Transverse colon (tissue), 4 donors: ENCODE measurements at regions not wholly inside any gene's neighbourhood (a gene's known extent, or its start where the extent isn't known, plus 50 kb on each side); places are given as distances from the start of the nearest gene placed in this dataset.

Experiments
- DNase-seq: peaks from one replicate; pipeline ENCODE4 v3.0.0-alpha.2; 2019
- H3K27ac ChIP-seq, 4 donors: fragments of 200-600 bp; sonication (generic); 2 replicates each; pipeline ENCODE4 v1.5.1; 2016 to 2018; ENCODE audit warnings: inconsistent platforms in 4 of 4
- H3K27me3 ChIP-seq: fragments of 200-600 bp; sonication (generic); 2 replicates; pipeline ENCODE4 v1.5.1; 2017; ENCODE audit warnings: inconsistent platforms
- H3K36me3 ChIP-seq, 4 donors: fragments of 200-600 bp; sonication (generic); 2 replicates each; pipeline ENCODE4 v1.5.1; 2017 to 2019; ENCODE audit warnings: inconsistent platforms in 4 of 4
- H3K4me1 ChIP-seq, 4 donors: fragments of 200-600 bp; sonication (generic); 2 replicates each; pipeline ENCODE4 v1.5.1; 2017 to 2020; ENCODE audit warnings: inconsistent platforms in 4 of 4
- H3K4me3 ChIP-seq, 4 donors: fragments of 200-600 bp; sonication (generic); 1 replicate in 1 of 4; 2 replicates in 3 of 4; pipeline versions ENCODE4 v1.5.1 to v1.6.1; 2017 to 2019; ENCODE audit warnings: inconsistent platforms in 4 of 4
- H3K9me3 ChIP-seq, 2 donors: fragments of 200-600 bp; sonication (generic); 2 replicates each; pipeline ENCODE4 v1.5.1; 2017 to 2019; ENCODE audit warnings: inconsistent platforms in 2 of 2
- CTCF ChIP-seq, 5 experiments: fragments of 200-600 bp in 3 of 5; fragments of 450-650 bp in 2 of 5; sonication (generic) in 3 of 5; IDR thresholded peaks; 1 replicate in 2 of 5; 2 replicates in 3 of 5; pipeline ENCODE4 v1.5.1; 2016 to 2017; ENCODE audit warnings: antibody characterized with exemption in 5 of 5, inconsistent platforms in 3 of 5, mild to moderate bottlenecking in 2 of 5, moderate library complexity in 1 of 5
- EP300 ChIP-seq: sonication (generic); formaldehyde crosslinking; IDR thresholded peaks from one replicate; pipeline ENCODE4 v1.6.1; 2017; ENCODE audit warnings: antibody characterized with exemption, low read depth
- POLR2A ChIP-seq: fragments of 450-650 bp; IDR thresholded peaks from one replicate; pipeline ENCODE4 v1.6.1; 2016; ENCODE audit warnings: antibody characterized with exemption, mild to moderate bottlenecking, moderate library complexity
- POLR2AphosphoS5 ChIP-seq, 3 donors: sonication (generic); formaldehyde crosslinking; IDR thresholded peaks; one replicate each; pipeline ENCODE4 v1.6.1; 2016; ENCODE audit warnings: antibody characterized with exemption in 3 of 3
- WGBS, 2 donors: methylation state at CpG; one replicate each; pipeline ENCODE4 v1.1.5; 2018; ENCODE audit warnings: low coverage in 1 of 2; 5-methylcytosine and 5-hydroxymethylcytosine counted together
- in situ Hi-C, 4 donors: fragments of 200-750 bp; cut with MboI; loops; one replicate each; pipeline versions ENCODE4 v1.15.0 to v1.15.1; 2017; ENCODE audit warnings: low sequenced_read_pairs in 3 of 4, low pct_ligation_motif_present in 1 of 4, low pct_unique_long_range_greater_than_20kb in 1 of 4
- intact Hi-C: fragments of 100-400 bp; cut with DNase I; formaldehyde crosslinking; loops from one replicate; pipeline ENCODE4 v1.15.1; 2023; ENCODE audit warnings: low total_unique reads

- no peaks in the 10 kb centered on the region for H3K36me3 ChIP-seq
- TF ChIP-seq POLR2A (no peak), EP300 (no peak), POLR2AphosphoS5 (IDR thresholded peaks at IDR 0.05) (no peak), CTCF (IDR thresholded peaks at IDR 0.05) (no peak)
- peaks cover 0 to 5% (median 0%) of the 10 kb centered on the region in 4 donors for H3K4me1 ChIP-seq
- WGBS, 2 donors, result 50% methylated on average over 5 of the region's 5 CpGs
- intact Hi-C loops, result no loop called here
- no peaks in the 10 kb centered on the region for H3K27me3 ChIP-seq
- no peak for DNase-seq
- no peak overlapping the region for H3K4me3 ChIP-seq
- in situ Hi-C loops, result no loop called here
- H3K9me3 ChIP-seq, result no peaks in the 10 kb centered on the region
- no peak overlapping the region for H3K27ac ChIP-seq
These were observed 793.3 kb upstream of the SOX9 start for GRCh38 chr17:71327376-71328059.

GRCh38 chr17:71329310-71330098 lies 791.3 kb upstream of the SOX9 start:
- WGBS, 2 donors, result 49 to 55% methylated on average over 3 to 5 of the region's 5 CpGs
- peaks cover 0 to 5% (median 0%) of the 10 kb centered on the region in 4 donors for H3K4me1 ChIP-seq
- intact Hi-C loops (no loop called here), in situ Hi-C loops (no loop called here)
- no peaks in the 10 kb centered on the region for H3K36me3 ChIP-seq
- no peak for DNase-seq
- no peaks in the 10 kb centered on the region for H3K27me3 ChIP-seq
- no peak for TF ChIP-seq CTCF (IDR thresholded peaks at IDR 0.05)
- H3K4me3 ChIP-seq, result no peak overlapping the region
- no peaks in the 10 kb centered on the region for H3K9me3 ChIP-seq
- H3K27ac ChIP-seq, result no peak overlapping the region

GRCh38 chr17:71330099-71330375 lies 790.8 kb upstream of the SOX9 start:
- H3K9me3 ChIP-seq, result no peaks in the 10 kb centered on the region
- H3K4me3 ChIP-seq, result no peak overlapping the region
- intact Hi-C loops (no loop called here), in situ Hi-C loops (no loop called here)
- H3K4me1 ChIP-seq, result peaks cover 0 to 5% (median 0%) of the 10 kb centered on the region in 4 donors
- DNase-seq, result no peak
- no peak overlapping the region for H3K27ac ChIP-seq
- H3K27me3 ChIP-seq, result no peaks in the 10 kb centered on the region
- 65 to 88% methylated on average over 2 of the region's 2 CpGs for WGBS, 2 donors
- no peak for TF ChIP-seq POLR2AphosphoS5 (IDR thresholded peaks at IDR 0.05)
- no peak for TF ChIP-seq EP300
- TF ChIP-seq CTCF (IDR thresholded peaks at IDR 0.05), result no peak
- no peak for TF ChIP-seq POLR2A
- H3K36me3 ChIP-seq, result no peaks in the 10 kb centered on the region

- in situ Hi-C loops, result no loop called here
- H3K9me3 ChIP-seq, result no peaks in the 10 kb centered on the region
These were observed 789.0 kb upstream of the SOX9 start for GRCh38 chr17:71331754-71332325.

More at GRCh38 chr17:71331754-71332325, 789.0 kb upstream of the SOX9 start:
- intact Hi-C loops, result no loop called here
- TF ChIP-seq POLR2AphosphoS5 (IDR thresholded peaks at IDR 0.05), result no peak
- WGBS, 2 donors, result 62 to 78% methylated on average over 5 of the region's 5 CpGs
- DNase-seq, result no peak
- H3K4me3 ChIP-seq, result no peak overlapping the region
- H3K27ac ChIP-seq, result no peak overlapping the region
- no peaks in the 10 kb centered on the region for H3K36me3 ChIP-seq
- H3K27me3 ChIP-seq, result no peaks in the 10 kb centered on the region
- H3K4me1 ChIP-seq, result peaks cover 0 to 5% (median 0%) of the 10 kb centered on the region in 4 donors
